Astrocyte (in vitro differentiated cells and primary cell): ENCODE measurements at regions not wholly inside any gene's neighbourhood (a gene's known extent, or its start where the extent isn't known, plus 50 kb on each side); places are given as distances from the start of the nearest gene placed in this dataset.

Source experiments
- EZH2 ChIP-seq: IDR thresholded peaks from 2 replicates; pipeline ENCODE4 v1.6.1; 2012; ENCODE audit warnings: mild to moderate bottlenecking, low read length, inconsistent platforms; ENCODE audit not compliant: insufficient read depth
- TF ChIP-seq, protein P1 (sequence below): IDR thresholded peaks from 2 replicates; pipeline ENCODE4 v1.5.1; 2011; ENCODE audit warnings: low read depth, mild to moderate bottlenecking, inconsistent platforms, low read length, moderate library complexity; ENCODE audit not compliant: insufficient read depth

DNA sequence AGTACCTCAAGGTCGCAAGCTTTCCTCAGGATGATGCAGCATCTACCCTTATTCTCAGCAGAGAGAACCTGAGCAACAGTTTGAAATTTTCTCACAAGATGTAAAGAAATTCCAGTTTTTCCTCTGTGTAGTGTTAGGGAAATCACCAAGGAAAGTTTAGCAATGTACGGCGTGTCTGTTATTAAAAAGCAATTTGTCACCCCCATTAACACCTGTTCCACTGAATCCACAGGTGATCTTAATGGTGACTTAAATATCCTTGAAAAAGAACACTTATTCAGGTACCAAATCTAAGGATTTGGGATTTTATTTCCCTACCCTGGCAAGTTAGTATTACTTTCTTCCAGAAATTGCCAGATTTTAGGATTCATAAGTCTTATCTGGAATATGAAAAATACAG lies 77.9 kb upstream of the ATP10B start:
- TF ChIP-seq, protein P1, sequence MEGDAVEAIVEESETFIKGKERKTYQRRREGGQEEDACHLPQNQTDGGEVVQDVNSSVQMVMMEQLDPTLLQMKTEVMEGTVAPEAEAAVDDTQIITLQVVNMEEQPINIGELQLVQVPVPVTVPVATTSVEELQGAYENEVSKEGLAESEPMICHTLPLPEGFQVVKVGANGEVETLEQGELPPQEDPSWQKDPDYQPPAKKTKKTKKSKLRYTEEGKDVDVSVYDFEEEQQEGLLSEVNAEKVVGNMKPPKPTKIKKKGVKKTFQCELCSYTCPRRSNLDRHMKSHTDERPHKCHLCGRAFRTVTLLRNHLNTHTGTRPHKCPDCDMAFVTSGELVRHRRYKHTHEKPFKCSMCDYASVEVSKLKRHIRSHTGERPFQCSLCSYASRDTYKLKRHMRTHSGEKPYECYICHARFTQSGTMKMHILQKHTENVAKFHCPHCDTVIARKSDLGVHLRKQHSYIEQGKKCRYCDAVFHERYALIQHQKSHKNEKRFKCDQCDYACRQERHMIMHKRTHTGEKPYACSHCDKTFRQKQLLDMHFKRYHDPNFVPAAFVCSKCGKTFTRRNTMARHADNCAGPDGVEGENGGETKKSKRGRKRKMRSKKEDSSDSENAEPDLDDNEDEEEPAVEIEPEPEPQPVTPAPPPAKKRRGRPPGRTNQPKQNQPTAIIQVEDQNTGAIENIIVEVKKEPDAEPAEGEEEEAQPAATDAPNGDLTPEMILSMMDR, result no peak
- TF ChIP-seq EZH2, result no peak
